ENCODE measurements at regions not wholly inside any gene's neighbourhood (a gene's known extent, or its start where the extent isn't known, plus 50 kb on each side); places are given as distances from the start of the nearest gene placed in this dataset.
A peak's percentile ranks its signal among the peaks of the same experiment; 100 is the strongest.

DNA sequence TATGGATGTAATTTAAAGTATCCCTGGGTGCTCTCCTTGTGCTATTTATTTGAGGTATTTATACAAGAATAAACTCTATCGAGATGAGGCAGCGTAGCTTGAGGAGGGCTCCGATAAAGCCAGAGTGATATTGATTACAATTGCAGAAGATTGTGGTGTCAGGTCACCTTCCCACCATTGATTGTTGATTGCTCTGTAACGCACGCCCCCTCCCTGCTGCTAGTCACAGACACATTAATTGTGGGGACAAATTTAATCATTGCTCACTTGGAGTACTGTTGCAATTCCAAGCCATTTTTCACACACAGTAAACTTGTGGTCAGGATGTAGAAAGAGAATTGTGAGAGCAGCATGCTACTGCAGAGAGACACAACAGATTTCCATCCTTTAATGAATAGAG lies 75.4 kb downstream of the IRX3 start:
- WGBS, 2 donors: 61 to 71% methylated on average over 5 of the region's 5 CpGs
- Histone ChIP-seq H3K4me1 (ENCODE audit: control insufficient read depth in 2 of 2, insufficient read depth in 2 of 2, low read length in 1 of 2) (peaks cover 0 to 11% of the 10 kb centered on the region in 2 donors), H3K4me3 (ENCODE audit: low read depth in 1 of 2, low read length in 2 of 2) (no peak overlapping the region), H3K36me3 (ENCODE audit: control insufficient read depth in 2 of 2, insufficient read depth in 2 of 2, low read length in 1 of 2) (no peaks in the 10 kb centered on the region), H3K9me3 (ENCODE audit: control insufficient read depth in 2 of 2, insufficient read depth in 1 of 2, low read depth in 1 of 2, low read length in 1 of 2) (no peaks in the 10 kb centered on the region), H3K27ac (ENCODE audit: low read depth in 2 of 2, low read length in 1 of 2) (no peak overlapping the region), H3K27me3 (ENCODE audit: control insufficient read depth in 1 of 2, insufficient read depth in 2 of 2, low read length in 2 of 2) (no peaks in the 10 kb centered on the region)

GRCh38 chr16:54210452-54211125 lies 76.0 kb downstream of the IRX3 start:
- H3K4me3 ChIP-seq (ENCODE audit: low read depth in 1 of 2, low read length in 2 of 2): no peak overlapping the region
- WGBS, 2 donors: 65 to 66% methylated on average over 16 of the region's 16 CpGs

DNA sequence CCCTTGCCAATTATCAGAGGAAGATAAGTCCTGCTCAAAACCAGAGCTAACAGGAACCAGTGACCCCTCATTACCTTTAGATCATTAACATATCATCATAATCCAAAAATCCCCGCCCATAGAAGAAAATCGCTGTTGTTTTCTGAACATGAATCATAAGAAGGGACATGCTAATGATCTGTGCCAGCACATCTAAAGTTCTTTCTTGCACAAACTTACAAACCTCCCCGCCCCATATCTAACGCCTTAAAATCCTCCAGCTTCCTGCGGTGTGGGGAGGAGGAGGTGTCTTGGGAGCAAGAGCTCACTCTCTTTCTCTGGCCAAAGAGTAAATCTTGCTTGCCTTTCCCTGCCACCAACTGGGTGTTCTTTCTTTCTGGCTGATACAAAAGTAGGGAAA lies 78.3 kb downstream of the IRX3 start:
- no peak overlapping the region for H3K4me3 ChIP-seq (ENCODE audit: low read depth in 1 of 2, low read length in 2 of 2)
- H3K27ac ChIP-seq (ENCODE audit: low read depth in 2 of 2, low read length in 1 of 2): peak overlapping the region in 1 of 2 donors; percentile 29
- 34 to 38% methylated on average over 5 of the region's 5 CpGs for WGBS, 2 donors
- no peaks in the 10 kb centered on the region for H3K36me3 ChIP-seq (ENCODE audit: control insufficient read depth in 2 of 2, insufficient read depth in 2 of 2, low read length in 1 of 2)
- H3K27me3 ChIP-seq (ENCODE audit: control insufficient read depth in 1 of 2, insufficient read depth in 2 of 2, low read length in 2 of 2): no peaks in the 10 kb centered on the region
- H3K9me3 ChIP-seq (ENCODE audit: control insufficient read depth in 2 of 2, insufficient read depth in 1 of 2, low read depth in 1 of 2, low read length in 1 of 2): peaks cover 0 to 1% of the 10 kb centered on the region in 2 donors
- peaks cover 0 to 11% of the 10 kb centered on the region in 2 donors for H3K4me1 ChIP-seq (ENCODE audit: control insufficient read depth in 2 of 2, insufficient read depth in 2 of 2, low read length in 1 of 2)

More at GRCh38 chr16:54210452-54211125, 76.0 kb downstream of the IRX3 start:
- Histone ChIP-seq H3K9me3 (ENCODE audit: control insufficient read depth in 2 of 2, insufficient read depth in 1 of 2, low read depth in 1 of 2, low read length in 1 of 2) (no peaks in the 10 kb centered on the region), H3K36me3 (ENCODE audit: control insufficient read depth in 2 of 2, insufficient read depth in 2 of 2, low read length in 1 of 2) (no peaks in the 10 kb centered on the region), H3K4me1 (ENCODE audit: control insufficient read depth in 2 of 2, insufficient read depth in 2 of 2, low read length in 1 of 2) (peaks cover 0 to 11% of the 10 kb centered on the region in 2 donors), H3K27ac (ENCODE audit: low read depth in 2 of 2, low read length in 1 of 2) (no peak overlapping the region), H3K27me3 (ENCODE audit: control insufficient read depth in 1 of 2, insufficient read depth in 2 of 2, low read length in 2 of 2) (no peaks in the 10 kb centered on the region)

GRCh38 chr16:54207837-54208236 lies 78.8 kb downstream of the IRX3 start:
- Histone ChIP-seq H3K27ac (ENCODE audit: low read depth in 2 of 2, low read length in 1 of 2) (peak overlapping the region in 1 of 2 donors; percentile 29), H3K4me1 (ENCODE audit: control insufficient read depth in 2 of 2, insufficient read depth in 2 of 2, low read length in 1 of 2) (peaks cover 0 to 7% of the 10 kb centered on the region in 2 donors), H3K27me3 (ENCODE audit: control insufficient read depth in 1 of 2, insufficient read depth in 2 of 2, low read length in 2 of 2) (no peaks in the 10 kb centered on the region), H3K36me3 (ENCODE audit: control insufficient read depth in 2 of 2, insufficient read depth in 2 of 2, low read length in 1 of 2) (no peaks in the 10 kb centered on the region), H3K9me3 (ENCODE audit: control insufficient read depth in 2 of 2, insufficient read depth in 1 of 2, low read depth in 1 of 2, low read length in 1 of 2) (peaks cover 0 to 1% of the 10 kb centered on the region in 2 donors), H3K4me3 (ENCODE audit: low read depth in 1 of 2, low read length in 2 of 2) (no peak overlapping the region)
- 71 to 72% methylated on average over 15 of the region's 15 CpGs for WGBS, 2 donors

DNA sequence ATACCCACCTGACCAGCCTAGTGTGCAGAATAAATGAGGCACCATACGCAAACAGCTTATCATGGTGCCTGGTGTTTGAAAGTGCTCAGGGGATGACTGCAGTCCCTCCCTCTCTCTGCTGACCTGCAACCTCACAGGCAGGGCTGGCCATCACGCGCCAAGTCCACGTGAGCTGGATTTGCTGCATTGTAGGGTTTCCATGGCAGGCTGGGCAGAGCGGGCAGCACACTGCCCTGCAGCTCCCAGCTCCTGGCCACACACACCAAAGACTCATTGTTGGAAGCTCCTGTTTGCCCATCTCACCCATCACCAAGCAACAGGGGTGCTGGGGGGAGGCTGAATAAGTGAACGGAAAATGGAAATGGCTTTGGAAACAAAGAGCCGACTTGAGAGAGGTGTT lies 81.8 kb downstream of the IRX3 start:
- Histone ChIP-seq H3K27ac (ENCODE audit: low read depth in 2 of 2, low read length in 1 of 2) (no peak overlapping the region), H3K36me3 (ENCODE audit: control insufficient read depth in 2 of 2, insufficient read depth in 2 of 2, low read length in 1 of 2) (no peaks in the 10 kb centered on the region), H3K4me3 (ENCODE audit: low read depth in 1 of 2, low read length in 2 of 2) (no peak overlapping the region), H3K4me1 (ENCODE audit: control insufficient read depth in 2 of 2, insufficient read depth in 2 of 2, low read length in 1 of 2) (peaks cover 0 to 6% of the 10 kb centered on the region in 2 donors), H3K9me3 (ENCODE audit: control insufficient read depth in 2 of 2, insufficient read depth in 1 of 2, low read depth in 1 of 2, low read length in 1 of 2) (peaks cover 0 to 3% of the 10 kb centered on the region in 2 donors), H3K27me3 (ENCODE audit: control insufficient read depth in 1 of 2, insufficient read depth in 2 of 2, low read length in 2 of 2) (no peaks in the 10 kb centered on the region)
- WGBS, 2 donors: 83 to 87% methylated on average over 7 of the region's 7 CpGs

DNA sequence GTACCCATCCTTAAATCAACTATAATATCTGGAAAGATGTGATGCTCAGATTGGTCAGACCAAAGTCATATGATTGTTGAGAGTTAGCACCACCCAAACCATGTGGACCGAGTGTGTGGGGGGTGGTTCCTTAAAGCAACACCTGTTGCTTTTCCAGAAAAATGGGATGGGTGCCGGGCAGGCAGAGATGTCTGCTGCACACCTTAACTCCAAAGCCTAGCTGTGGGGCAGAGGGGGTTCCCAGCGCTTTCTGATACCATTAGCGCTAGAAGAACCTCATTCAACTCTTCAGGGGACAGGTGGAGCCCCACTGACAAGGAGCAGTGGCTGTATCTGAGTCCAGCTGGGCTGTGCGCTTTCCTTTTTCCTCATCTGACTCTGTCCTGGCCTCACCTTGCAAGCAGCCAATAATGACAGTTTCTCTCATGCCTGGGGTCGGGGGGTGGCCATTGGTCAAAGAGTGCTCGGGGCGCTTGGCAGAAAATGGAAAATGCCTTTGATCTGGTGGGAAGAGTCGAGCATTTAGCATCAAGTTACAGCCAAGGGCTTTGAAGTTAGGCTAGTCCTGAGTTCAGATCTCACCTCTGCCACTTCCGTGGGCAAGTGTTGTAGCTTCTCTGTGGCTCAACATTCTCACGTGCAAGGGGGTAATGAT lies 82.6 kb downstream of the IRX3 start:
- Histone ChIP-seq H3K4me3 (ENCODE audit: low read depth in 1 of 2, low read length in 2 of 2) (no peak overlapping the region), H3K4me1 (ENCODE audit: control insufficient read depth in 2 of 2, insufficient read depth in 2 of 2, low read length in 1 of 2) (peaks cover 0 to 3% of the 10 kb centered on the region in 2 donors), H3K36me3 (ENCODE audit: control insufficient read depth in 2 of 2, insufficient read depth in 2 of 2, low read length in 1 of 2) (no peaks in the 10 kb centered on the region), H3K9me3 (ENCODE audit: control insufficient read depth in 2 of 2, insufficient read depth in 1 of 2, low read depth in 1 of 2, low read length in 1 of 2) (peaks cover 0 to 3% of the 10 kb centered on the region in 2 donors), H3K27ac (ENCODE audit: low read depth in 2 of 2, low read length in 1 of 2) (no peak overlapping the region), H3K27me3 (ENCODE audit: control insufficient read depth in 1 of 2, insufficient read depth in 2 of 2, low read length in 2 of 2) (no peaks in the 10 kb centered on the region)
- 69 to 72% methylated on average over 11 of the region's 11 CpGs for WGBS, 2 donors

DNA sequence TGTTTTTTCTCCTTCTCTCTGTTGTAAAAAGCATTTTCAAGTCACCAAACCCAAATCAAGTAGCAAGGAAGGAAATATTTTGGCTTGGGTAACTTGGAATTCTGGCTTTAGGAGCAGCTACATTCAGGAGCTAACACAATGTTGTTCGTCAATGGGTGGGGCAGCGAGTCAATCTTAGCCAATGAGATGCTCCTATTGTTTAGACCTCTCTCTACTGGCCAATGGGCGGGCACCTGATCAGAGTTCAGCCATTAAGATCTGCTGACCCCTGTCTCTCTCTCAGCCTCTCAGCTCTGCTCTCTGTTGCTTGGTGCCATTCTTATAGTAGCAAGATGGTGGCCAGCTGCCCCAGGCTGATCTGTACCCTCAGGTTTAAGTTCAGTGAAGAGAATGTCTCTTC lies 83.2 kb downstream of the IRX3 start:
- no peaks in the 10 kb centered on the region for H3K4me1 ChIP-seq (ENCODE audit: control insufficient read depth in 2 of 2, insufficient read depth in 2 of 2, low read length in 1 of 2)
- H3K9me3 ChIP-seq (ENCODE audit: control insufficient read depth in 2 of 2, insufficient read depth in 1 of 2, low read depth in 1 of 2, low read length in 1 of 2): peaks cover 0 to 3% of the 10 kb centered on the region in 2 donors
- no peak overlapping the region for H3K4me3 ChIP-seq (ENCODE audit: low read depth in 1 of 2, low read length in 2 of 2)
- H3K36me3 ChIP-seq (ENCODE audit: control insufficient read depth in 2 of 2, insufficient read depth in 2 of 2, low read length in 1 of 2): no peaks in the 10 kb centered on the region
- H3K27me3 ChIP-seq (ENCODE audit: control insufficient read depth in 1 of 2, insufficient read depth in 2 of 2, low read length in 2 of 2): no peaks in the 10 kb centered on the region
- no peak overlapping the region for H3K27ac ChIP-seq (ENCODE audit: low read depth in 2 of 2, low read length in 1 of 2)
- WGBS, 2 donors: 88 to 91% methylated on average over 3 of the region's 3 CpGs
